Vagina (tissue), 2 donors: ENCODE measurements at regions not wholly inside any gene's neighbourhood (a gene's known extent, or its start where the extent isn't known, plus 50 kb on each side); places are given as distances from the start of the nearest gene placed in this dataset. TPM values are rescaled to one million over a fixed set of nuclear protein-coding genes. Genes with fewer than 3 reads are reported as not detected.

Source experiments
- DNase-seq, 2 donors: peaks; one replicate each; pipeline ENCODE4 v3.0.0-alpha.2; 2017; ENCODE audit errors: extremely low spot score in 2 of 2
- H3K27ac ChIP-seq: fragments of 200-600 bp; sonication (generic); one replicate; pipeline ENCODE4 v1.5.1; 2019
- H3K27me3 ChIP-seq: fragments of 200-600 bp; sonication (generic); one replicate; pipeline ENCODE4 v1.5.1; 2019
- H3K36me3 ChIP-seq, 2 donors: fragments of 200-600 bp; sonication (generic); one replicate each; pipeline ENCODE4 v1.5.1; 2017 to 2019
- H3K4me1 ChIP-seq: fragments of 200-600 bp; sonication (generic); one replicate; pipeline ENCODE4 v1.5.1; 2019
- H3K4me3 ChIP-seq, 2 donors: fragments of 200-600 bp; sonication (generic); 1 replicate in 1 of 2; 2 replicates in 1 of 2; pipeline ENCODE4 v1.5.1; 2016 to 2019
- H3K9me3 ChIP-seq: fragments of 200-600 bp; sonication (generic); one replicate; pipeline ENCODE4 v1.5.1; 2019
- CTCF ChIP-seq, 3 experiments: fragments of 450-650 bp in 2 of 3; fragments of 200-600 bp in 1 of 3; sonication (generic) in 1 of 3; IDR thresholded peaks; one replicate each; pipeline ENCODE4 v1.5.1; 2017 to 2019; ENCODE audit warnings: antibody characterized with exemption in 3 of 3, mild to moderate bottlenecking in 2 of 3, moderate library complexity in 2 of 3
- POLR2A ChIP-seq, 2 donors: fragments of 450-650 bp; IDR thresholded peaks; one replicate each; pipeline ENCODE4 v1.6.1; 2017; ENCODE audit warnings: antibody characterized with exemption in 2 of 2, mild to moderate bottlenecking in 2 of 2, moderate library complexity in 2 of 2
- POLR2AphosphoS5 ChIP-seq, 2 donors: sonication (generic); formaldehyde crosslinking; IDR thresholded peaks; one replicate each; pipeline ENCODE4 v1.9.0; 2017; ENCODE audit warnings: antibody characterized with exemption in 2 of 2, mild to moderate bottlenecking in 2 of 2, low read depth in 1 of 2; ENCODE audit not compliant: insufficient read depth in 1 of 2
- intact Hi-C: fragments of 100-400 bp; cut with DNase I; formaldehyde crosslinking; loops from one replicate; pipeline ENCODE4 v1.15.1; 2023
- small RNA-seq: library from RNA; depleted of rRNA; stranded (forward); fragments of <200 nt; gene quantifications from one replicate; pipeline ENCODE3, GENCODE V24; 2016

- Histone ChIP-seq H3K4me1 (no peaks in the 10 kb centered on the region), H3K27ac (no peak overlapping the region), H3K36me3 (no peaks in the 10 kb centered on the region), H3K4me3 (no peak overlapping the region), H3K9me3 (no peaks in the 10 kb centered on the region), H3K27me3 (no peaks in the 10 kb centered on the region)
- no peak for DNase-seq
- intact Hi-C loops, result no loop called here
- no peak for TF ChIP-seq CTCF (IDR thresholded peaks at IDR 0.05)
- no peak for TF ChIP-seq POLR2A (IDR thresholded peaks at IDR 0.05)
- no peak for TF ChIP-seq POLR2AphosphoS5 (IDR thresholded peaks at IDR 0.05; ENCODE audit: insufficient read depth in 1 of 2, low read depth in 1 of 2)
Measured at GRCh38 chr9:104025945-104026344, 68.2 kb upstream of the SMC2 start.

GRCh38 chr9:104027295-104027694 is 66.8 kb upstream of the SMC2 start:
- TF ChIP-seq POLR2A (IDR thresholded peaks at IDR 0.05) (no peak), CTCF (IDR thresholded peaks at IDR 0.05) (no peak), POLR2AphosphoS5 (IDR thresholded peaks at IDR 0.05; ENCODE audit: insufficient read depth in 1 of 2, low read depth in 1 of 2) (no peak)
- H3K4me3 ChIP-seq, result no peak overlapping the region
- intact Hi-C loops, result no loop called here
- no peak for DNase-seq
- no peaks in the 10 kb centered on the region for H3K4me1 ChIP-seq
- H3K36me3 ChIP-seq, result no peaks in the 10 kb centered on the region
- H3K27ac ChIP-seq, result no peak overlapping the region
- H3K9me3 ChIP-seq, result no peaks in the 10 kb centered on the region
- no peaks in the 10 kb centered on the region for H3K27me3 ChIP-seq

- Histone ChIP-seq H3K36me3 (no peaks in the 10 kb centered on the region), H3K4me1 (no peaks in the 10 kb centered on the region), H3K27ac (no peak overlapping the region), H3K4me3 (no peak overlapping the region), H3K9me3 (no peaks in the 10 kb centered on the region), H3K27me3 (no peaks in the 10 kb centered on the region)
- DNase-seq, result no peak
- intact Hi-C loops, result no loop called here
- TF ChIP-seq CTCF (IDR thresholded peaks at IDR 0.05), result no peak
- no peak for TF ChIP-seq POLR2A (IDR thresholded peaks at IDR 0.05)
- TF ChIP-seq POLR2AphosphoS5 (IDR thresholded peaks at IDR 0.05; ENCODE audit: insufficient read depth in 1 of 2, low read depth in 1 of 2), result no peak
Measured at GRCh38 chr9:104028827-104029226, 65.3 kb upstream of the SMC2 start.

Small RNA genes lying in the stretch of these regions (small RNA-seq; reads per million reads assigned to genes)
- not detected for gene RNA5SP291
